GM13976 (cell line): ENCODE measurements at regions not wholly inside any gene's neighbourhood (a gene's known extent, or its start where the extent isn't known, plus 50 kb on each side); places are given as distances from the start of the nearest gene placed in this dataset.
"Not testable (repeated sequence)": the region's sequence is repeated elsewhere in the genome, so short reads cannot be mapped to it uniquely, and the experiment has no call there.

Experiments
- DNase-seq: peaks from one replicate; pipeline ENCODE4 v3.0.0; 2012; ENCODE audit warnings: low spot score
- in situ Hi-C: fragments of 300-500 bp; cut with MboI; formaldehyde crosslinking; loops from one replicate; pipeline ENCODE4 v1.12.0; 2022; ENCODE audit warnings: low sequenced_read_pairs, mixed read lengths, inconsistent platforms; ENCODE audit not compliant: unreplicated experiment
- TF ChIP-seq, protein P1 (sequence below): IDR thresholded peaks from 2 replicates; pipeline ENCODE4 v1.5.1; 2012; ENCODE audit warnings: borderline replicate concordance, mild to moderate bottlenecking; ENCODE audit not compliant: insufficient read depth; ENCODE audit errors: extremely low read depth, missing control alignments, control extremely low read depth

DNA sequence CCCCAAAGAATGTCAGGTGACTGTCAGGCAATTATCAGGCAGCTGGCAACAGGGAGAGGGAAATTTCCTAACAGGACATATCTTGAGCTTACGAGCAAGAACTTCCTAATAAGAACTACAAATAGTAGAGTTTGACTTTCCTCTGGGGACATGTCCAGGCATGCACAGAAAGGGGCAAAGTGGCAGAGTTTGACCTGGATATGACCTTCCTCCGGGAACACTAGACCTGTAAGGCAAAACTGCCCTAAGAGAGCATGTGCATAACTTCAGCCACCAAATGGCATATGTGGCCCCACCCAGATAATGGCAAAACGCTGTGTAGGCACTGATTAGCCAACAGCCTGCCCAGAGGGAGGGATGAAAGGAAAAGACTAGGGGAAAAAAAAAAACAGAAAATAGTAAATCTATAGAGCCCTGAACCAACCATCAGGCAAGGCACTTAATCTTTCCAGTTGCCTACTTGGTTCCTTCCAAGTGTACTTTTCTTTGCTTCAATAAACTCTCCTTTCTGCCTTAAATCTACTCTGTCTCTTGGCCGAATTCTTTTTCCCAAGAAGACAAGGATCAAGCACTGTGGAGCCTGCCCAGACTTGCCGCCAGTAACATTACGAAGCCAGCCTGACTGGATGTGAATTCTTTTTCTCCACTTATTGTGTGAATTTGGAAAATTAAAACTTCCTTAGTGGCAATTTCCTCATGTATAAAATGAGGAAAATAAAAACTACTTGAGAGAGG, 164.1 kb downstream of the SPTSSA start:
- TF ChIP-seq, protein P1, sequence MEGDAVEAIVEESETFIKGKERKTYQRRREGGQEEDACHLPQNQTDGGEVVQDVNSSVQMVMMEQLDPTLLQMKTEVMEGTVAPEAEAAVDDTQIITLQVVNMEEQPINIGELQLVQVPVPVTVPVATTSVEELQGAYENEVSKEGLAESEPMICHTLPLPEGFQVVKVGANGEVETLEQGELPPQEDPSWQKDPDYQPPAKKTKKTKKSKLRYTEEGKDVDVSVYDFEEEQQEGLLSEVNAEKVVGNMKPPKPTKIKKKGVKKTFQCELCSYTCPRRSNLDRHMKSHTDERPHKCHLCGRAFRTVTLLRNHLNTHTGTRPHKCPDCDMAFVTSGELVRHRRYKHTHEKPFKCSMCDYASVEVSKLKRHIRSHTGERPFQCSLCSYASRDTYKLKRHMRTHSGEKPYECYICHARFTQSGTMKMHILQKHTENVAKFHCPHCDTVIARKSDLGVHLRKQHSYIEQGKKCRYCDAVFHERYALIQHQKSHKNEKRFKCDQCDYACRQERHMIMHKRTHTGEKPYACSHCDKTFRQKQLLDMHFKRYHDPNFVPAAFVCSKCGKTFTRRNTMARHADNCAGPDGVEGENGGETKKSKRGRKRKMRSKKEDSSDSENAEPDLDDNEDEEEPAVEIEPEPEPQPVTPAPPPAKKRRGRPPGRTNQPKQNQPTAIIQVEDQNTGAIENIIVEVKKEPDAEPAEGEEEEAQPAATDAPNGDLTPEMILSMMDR: no peak
- no peak for DNase-seq
- in situ Hi-C loops: no loop called here

DNA sequence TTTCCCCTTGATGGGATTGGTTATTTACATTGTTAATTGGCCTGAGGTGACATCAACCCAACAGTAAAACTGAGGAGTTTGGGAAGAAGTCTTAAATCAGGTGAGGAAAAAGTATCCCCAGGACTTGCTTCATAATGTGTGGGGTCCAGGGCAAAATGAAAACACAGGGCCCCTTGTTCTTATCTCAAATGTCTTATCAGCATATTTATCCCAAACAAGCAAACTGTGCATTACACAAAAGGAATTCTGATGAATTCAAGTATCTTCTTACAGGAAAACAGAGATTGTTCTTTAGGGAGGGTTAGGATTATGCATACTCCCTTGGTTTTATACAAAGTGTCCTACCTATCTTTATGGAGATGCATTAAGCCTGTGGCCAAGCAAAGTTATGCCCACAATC, 178.4 kb downstream of the SPTSSA start:
- DNase-seq: no peak
- in situ Hi-C loops: no loop called here
- TF ChIP-seq, protein P1: no peak

DNA sequence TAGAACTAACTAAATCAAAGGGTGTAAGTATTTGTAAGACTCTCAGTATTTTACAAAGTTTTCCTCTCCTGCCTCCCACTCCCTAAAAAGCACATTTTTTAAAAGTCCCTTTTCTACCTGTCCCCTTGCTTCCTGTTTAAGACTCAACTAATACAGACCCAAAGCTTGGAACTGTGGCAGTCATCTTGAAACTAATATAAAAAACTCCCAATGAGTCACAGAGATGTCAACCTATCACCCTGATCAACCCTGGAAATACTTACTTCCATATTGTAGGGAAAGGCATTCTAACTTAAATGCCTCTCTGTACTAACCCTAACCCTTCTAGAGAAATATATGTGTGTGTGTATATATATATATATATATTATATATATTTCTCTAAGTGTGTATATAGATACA, 184.8 kb downstream of the SPTSSA start:
- in situ Hi-C loops: no loop called here
- DNase-seq: no peak
- TF ChIP-seq, protein P1: no peak

DNA sequence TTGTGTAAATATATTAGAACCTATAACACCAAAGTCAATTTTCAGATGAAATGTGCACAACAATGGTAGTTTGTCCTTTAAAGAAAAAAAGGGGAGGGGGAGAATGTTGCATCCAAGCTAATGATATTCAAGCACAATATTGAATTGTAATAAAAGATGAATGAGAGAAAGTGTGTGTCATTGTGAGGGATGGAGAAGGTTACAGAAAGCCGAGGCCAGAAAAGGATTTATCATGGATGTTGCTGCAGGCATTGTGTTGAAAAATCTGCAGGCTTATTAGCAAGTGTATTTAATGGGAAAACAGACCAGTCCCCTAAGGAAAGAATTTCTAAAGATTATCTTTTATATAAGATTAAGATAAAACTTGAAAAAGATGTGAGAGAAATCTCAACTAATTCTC, 186.5 kb downstream of the SPTSSA start:
- TF ChIP-seq, protein P1: no peak
- in situ Hi-C loops: no loop called here
- no peak for DNase-seq

DNA sequence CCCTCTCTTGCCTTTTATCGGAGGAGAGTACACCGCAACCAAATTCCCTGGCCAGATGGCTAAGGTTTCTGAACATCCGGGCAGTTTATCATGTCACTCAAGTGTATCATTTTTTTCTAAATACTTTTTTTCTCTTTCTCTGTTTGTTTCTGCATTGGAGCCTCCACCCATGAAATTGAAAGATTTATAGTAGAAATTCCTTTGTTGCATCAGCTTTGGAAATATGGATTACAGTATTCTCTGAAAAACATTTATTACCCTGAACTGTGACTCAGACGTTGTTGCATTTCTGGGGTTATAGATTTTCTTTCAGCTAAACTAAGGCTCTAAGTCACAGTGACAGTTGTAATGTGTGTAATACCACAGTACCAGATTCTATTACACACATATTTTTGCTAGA, 187.0 kb downstream of the SPTSSA start:
- DNase-seq: no peak
- TF ChIP-seq, protein P1: no peak
- in situ Hi-C loops: no loop called here

DNA sequence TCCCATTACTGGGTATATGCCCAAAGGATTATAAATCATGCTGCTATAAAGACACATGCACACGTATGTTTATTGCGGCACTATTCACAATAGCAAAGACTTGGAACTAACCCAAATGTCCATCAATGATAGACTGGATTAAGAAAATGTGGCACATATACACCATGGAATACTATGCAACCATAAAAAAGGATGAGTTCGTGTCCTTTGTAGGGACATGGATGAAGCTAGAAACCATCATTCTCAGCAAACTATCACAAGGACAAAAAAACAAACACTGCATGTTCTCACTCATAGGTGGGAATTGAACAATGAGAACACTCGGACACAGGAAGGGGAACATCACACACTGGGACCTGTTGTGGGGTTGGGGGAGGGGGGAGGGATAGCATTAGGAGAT, 188.3 kb downstream of the SPTSSA start:
- DNase-seq, in situ Hi-C loops: not testable (repeated sequence)

DNA sequence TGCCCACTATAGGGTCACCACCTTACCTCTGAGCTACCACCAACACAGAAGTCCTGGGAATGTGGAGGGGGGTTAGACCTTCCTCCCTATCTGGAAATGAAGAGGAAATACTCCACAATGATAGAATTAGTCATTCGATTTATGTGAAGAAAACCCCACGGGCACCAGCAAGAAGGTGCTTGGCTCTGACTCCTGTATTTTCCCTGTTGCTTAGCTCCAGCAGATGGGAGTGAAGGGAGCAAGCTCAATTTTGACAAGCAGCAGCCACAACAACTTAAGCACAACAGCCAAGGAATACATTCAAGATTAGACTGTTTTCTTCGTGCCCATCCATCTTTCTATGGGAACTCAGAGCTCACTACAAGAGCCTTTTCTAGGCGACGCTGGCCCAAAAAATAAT, 191.7 kb downstream of the SPTSSA start:
- no peak for DNase-seq
- TF ChIP-seq, protein P1: no peak
- in situ Hi-C loops: no loop called here
